ENCODE measurements at regions not wholly inside any gene's neighbourhood (a gene's known extent, or its start where the extent isn't known, plus 50 kb on each side); places are given as distances from the start of the nearest gene placed in this dataset.

DNA sequence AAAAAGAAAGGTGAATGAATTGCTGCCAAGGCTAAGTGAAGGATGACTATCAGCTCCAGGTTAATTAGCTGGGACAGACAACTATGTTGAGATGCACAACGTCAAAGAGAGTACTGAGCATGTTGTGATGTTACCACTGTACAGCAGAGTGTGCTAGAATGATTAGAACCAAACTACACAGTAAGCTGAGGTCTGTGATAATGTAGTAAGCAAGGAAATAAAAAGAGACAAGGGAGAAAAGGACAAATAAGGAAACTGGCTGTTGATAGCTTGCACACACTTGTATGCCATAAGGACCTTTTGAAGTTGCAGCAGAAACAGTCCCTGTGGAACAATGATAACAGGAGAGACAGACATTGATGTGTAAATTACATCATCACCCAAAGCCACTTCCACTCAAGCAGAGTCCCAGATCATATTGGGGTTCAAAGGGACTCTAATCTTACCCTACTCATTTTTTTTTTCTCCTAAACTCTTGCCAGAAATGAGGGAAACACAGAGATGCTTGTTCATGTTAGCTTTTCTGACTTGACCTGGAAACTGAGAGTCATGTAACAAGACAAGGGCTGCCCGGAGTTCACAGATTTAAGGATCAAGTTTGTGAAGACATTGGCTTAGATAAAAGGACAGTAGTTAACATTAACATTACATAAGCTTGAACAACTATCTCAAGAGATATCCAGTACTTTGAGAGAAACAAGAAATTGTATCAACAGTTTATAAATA is 189.9 kb downstream of the CENPW start:
- intact Hi-C loops (cut with micrococcal nuclease): no loop called here

- intact Hi-C loops (cut with micrococcal nuclease): no loop called here
Observed at GRCh38 chr6:126530775-126531174, 190.9 kb downstream of the CENPW start.

- intact Hi-C loops (cut with micrococcal nuclease): no loop called here
Observed at GRCh38 chr6:126531286-126531685, 191.4 kb downstream of the CENPW start.

DNA sequence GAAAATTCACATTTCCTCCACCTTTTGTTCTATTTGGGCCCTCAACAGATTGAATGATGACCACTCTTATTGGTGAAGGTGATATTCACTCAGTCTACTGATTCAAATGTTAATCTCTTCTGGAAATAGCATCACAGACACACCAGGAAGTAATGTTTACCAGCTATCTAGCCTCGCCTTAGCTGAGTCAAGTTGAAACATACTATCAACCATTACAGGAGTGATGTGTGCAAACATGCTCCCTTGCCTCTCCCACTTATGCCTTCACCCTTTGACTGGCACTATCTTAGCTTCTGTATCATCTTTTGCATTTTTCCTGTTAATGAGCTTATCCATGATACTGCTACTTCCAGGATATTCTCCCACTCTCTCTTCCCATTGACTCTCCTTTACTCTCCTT is 191.9 kb downstream of the CENPW start:
- intact Hi-C loops (cut with micrococcal nuclease): no loop called here

GRCh38 chr6:126534401-126534800 is 194.5 kb downstream of the CENPW start:
- intact Hi-C loops (cut with micrococcal nuclease): no loop called here

GRCh38 chr6:126535138-126535537 is 195.2 kb downstream of the CENPW start:
- intact Hi-C loops (cut with micrococcal nuclease): no loop called here

GRCh38 chr6:126535595-126535994 is 195.7 kb downstream of the CENPW start:
- intact Hi-C loops (cut with micrococcal nuclease): no loop called here

- intact Hi-C loops (cut with micrococcal nuclease): no loop called here
Observed at GRCh38 chr6:126537061-126537816, 197.3 kb downstream of the CENPW start.

DNA sequence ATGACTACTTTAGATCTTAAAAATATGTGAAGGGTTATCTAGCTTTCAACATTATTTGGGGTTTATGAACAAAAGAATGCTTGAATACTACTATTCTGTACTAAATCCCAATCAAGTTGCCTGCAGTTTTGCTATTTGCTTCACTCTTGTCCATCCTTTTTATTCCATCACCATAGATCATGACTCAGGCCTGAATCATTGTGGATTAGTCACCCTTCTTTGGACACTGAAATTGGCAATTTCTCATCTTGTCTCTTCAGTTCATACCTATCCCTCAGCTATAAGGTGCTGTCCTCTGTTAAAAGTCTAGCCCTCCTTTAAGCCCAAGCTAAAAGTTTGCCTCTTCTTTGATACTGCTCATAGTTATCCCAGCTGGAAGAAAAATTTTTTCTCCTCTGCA is 199.1 kb downstream of the CENPW start:
- intact Hi-C loops (cut with micrococcal nuclease): no loop called here

- intact Hi-C loops (cut with micrococcal nuclease): no loop called here
Observed at GRCh38 chr6:126540161-126540560, 200.2 kb downstream of the CENPW start.

GRCh38 chr6:126541806-126542491 is 202.0 kb downstream of the CENPW start:
- intact Hi-C loops (cut with micrococcal nuclease): no loop called here

DNA sequence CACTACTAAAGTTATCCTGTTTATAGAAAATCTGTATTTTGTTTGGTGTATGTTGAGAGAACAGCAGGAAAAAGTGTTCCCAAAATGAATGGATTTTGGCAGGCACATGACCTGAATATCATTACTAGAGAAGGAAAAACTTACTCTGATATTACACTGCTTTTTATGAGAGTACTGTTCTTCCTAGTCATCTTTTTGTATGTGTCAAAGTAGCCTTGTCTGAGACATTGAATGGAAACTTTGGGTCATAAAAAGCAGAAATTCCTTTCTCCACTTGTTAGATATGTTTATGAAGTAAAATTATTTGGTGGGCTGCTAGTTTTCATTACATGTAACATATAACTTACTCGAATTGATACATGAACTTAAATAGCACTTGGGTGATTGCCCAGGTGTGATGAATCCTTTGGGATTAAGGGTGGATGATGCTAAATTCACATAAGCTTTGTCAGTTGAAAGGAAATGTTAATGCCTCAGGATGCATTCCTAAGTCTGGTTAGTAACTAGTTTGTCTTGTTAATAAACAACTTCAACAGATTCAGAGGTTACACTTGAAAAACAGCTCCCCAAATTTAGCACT is 206.7 kb downstream of the CENPW start:
- intact Hi-C loops (cut with micrococcal nuclease): no loop called here

DNA sequence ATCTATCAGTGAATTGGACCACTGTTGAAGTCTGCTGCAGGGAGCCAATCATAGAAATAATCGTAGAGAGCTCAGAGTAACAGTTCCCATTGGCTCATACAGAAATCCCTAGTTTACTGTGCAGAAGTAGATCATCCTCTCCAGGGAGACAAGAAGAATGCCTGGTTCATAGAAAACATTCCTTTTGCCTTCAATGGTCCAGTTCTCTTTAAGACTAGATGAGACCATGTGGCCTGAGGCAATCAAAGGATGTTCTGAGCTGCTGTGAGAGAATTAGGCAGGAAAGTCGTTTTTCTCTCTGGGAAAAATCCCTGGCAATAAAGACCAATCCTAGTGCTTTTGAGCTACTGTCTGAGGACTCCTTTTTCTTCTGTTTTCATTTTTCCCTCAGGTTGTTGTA is 208.4 kb downstream of the CENPW start:
- intact Hi-C loops (cut with micrococcal nuclease): no loop called here

GRCh38 chr6:126550323-126550722 is 210.4 kb downstream of the CENPW start:
- intact Hi-C loops (cut with micrococcal nuclease): no loop called here

DNA sequence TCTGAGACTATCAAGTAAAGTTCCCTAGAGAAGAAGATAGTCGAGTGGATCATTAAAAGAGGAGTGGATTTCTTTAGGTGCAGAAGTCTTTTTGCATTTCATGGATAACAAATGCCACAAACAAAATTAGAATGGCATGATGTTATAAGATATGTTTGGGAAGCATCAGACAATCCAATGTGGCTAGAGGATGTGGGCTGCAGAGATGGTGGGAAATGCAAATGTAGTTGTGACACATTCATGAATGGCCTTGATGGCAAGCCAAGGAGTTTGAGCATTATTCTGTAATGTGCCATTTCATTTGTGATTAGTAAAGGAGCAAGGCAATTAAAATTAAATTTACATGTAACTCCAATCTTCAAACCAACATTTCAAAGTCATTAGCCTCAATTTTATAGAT is 211.9 kb downstream of the CENPW start:
- intact Hi-C loops (cut with micrococcal nuclease): no loop called here

GRCh38 chr6:126553854-126554253 is 213.9 kb downstream of the CENPW start:
- intact Hi-C loops (cut with micrococcal nuclease): no loop called here

DNA sequence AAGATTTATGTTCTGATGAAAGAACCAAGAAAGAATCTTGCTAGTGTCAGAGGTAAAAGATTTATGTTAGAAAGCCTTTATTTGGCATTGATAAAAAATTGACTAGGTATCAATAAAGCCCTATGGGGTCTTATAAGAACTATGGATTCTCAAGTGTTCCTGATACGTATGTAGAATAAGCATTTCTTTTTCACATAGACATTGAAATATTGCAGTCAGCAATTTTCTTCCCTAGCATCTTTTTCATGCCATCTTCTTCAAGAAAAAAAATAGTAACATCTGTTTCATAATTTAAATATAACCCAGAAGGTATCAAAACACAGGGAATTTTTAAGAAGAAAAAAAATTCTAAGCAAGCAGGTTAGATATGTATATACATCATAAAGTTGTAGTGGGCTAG is 230.6 kb downstream of the CENPW start:
- intact Hi-C loops (cut with micrococcal nuclease): no loop called here

DNA sequence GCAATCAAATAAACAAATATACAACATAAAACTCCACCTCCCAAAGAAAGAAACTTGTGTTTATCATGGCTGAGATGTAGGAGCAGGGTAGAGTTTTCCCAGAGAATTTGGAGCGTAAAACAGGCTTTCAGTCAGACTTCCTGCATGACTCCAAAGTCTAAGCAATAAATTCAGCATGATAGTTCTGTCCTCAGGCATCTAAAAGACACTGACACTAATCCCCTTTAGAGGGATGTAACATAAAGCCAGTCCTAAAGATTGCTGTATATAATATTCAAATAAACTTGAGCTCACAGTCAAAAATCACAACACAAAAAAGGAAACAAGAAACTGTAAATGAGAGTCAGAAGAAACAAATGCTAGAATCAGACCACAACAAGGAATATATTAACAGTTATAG is 234.4 kb downstream of the CENPW start:
- intact Hi-C loops (cut with micrococcal nuclease): no loop called here

DNA sequence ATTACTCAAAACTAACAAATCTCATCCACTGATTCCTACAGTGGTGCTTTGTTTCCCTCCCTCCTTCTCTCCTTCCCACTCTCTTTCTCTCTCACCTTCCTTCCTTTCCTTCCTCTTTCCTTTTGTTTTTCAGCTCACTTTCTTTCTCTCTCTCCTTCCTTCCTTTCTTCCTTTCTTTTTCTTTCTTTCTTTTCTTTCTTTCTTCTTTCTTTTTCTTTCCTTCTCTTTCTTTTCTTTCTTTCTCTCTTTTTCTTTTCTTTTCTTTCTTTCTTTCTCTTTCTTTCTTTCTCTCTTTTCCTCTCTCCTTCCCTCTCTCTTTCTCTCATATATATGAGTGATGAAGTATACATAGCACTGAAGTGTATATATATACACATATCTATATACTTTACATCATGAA is 241.4 kb downstream of the CENPW start:
- intact Hi-C loops (cut with micrococcal nuclease): no loop called here

- intact Hi-C loops (cut with micrococcal nuclease): no loop called here
Observed at GRCh38 chr6:126600258-126600916, 260.5 kb downstream of the CENPW start.

GRCh38 chr6:126603410-126603809 is 263.5 kb downstream of the CENPW start:
- intact Hi-C loops (cut with micrococcal nuclease): no loop called here

DNA sequence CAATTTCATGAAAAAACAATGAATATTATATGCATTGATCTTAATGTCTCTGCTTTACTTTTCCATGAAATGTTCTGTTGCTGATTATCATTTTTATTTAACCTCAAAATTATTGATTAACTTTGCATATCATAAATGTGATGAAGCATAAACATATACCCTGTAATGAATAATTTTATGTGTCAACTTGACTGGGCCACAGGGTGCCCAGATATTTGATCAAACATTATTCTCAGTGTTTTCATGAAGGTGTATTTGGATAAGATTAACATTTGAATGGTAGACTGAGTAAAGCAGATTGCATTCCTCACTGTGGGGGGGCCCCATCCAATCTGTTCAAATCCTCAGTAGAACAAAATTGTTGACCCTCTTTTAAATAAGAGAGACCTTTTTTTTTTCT is 265.2 kb downstream of the CENPW start:
- intact Hi-C loops (cut with micrococcal nuclease): no loop called here

Measured in T-helper 2 cell treated with Interferon-gamma antibody and Interleukin-4, amounts not matched to agents 100 ng/mL and 5 ng/mL, for 36 hours (primary cell).